ENCODE measurements at regions not wholly inside any gene's neighbourhood (a gene's known extent, or its start where the extent isn't known, plus 50 kb on each side); places are given as distances from the start of the nearest gene placed in this dataset.
"Not testable (repeated sequence)": the region's sequence is repeated elsewhere in the genome, so short reads cannot be mapped to it uniquely, and the experiment has no call there.

DNA sequence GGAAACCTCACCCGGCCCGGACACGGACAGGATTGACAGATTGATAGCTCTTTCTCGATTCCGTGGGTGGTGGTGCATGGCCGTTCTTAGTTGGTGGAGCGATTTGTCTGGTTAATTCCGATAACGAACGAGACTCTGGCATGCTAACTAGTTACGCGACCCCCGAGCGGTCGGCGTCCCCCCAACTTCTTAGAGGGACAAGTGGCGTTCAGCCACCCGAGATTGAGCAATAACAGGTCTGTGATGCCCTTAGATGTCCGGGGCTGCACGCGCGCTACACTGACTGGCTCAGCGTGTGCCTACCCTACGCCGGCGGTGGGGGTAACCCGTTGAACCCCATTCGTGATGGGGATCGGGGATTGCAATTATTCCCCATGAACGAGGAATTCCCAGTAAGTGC, 2266.3 kb upstream of the TPTE start:
- not testable (repeated sequence) for TF ChIP-seq POLR2A (IDR thresholded peaks at IDR 0.05)
- TF ChIP-seq, protein P1, sequence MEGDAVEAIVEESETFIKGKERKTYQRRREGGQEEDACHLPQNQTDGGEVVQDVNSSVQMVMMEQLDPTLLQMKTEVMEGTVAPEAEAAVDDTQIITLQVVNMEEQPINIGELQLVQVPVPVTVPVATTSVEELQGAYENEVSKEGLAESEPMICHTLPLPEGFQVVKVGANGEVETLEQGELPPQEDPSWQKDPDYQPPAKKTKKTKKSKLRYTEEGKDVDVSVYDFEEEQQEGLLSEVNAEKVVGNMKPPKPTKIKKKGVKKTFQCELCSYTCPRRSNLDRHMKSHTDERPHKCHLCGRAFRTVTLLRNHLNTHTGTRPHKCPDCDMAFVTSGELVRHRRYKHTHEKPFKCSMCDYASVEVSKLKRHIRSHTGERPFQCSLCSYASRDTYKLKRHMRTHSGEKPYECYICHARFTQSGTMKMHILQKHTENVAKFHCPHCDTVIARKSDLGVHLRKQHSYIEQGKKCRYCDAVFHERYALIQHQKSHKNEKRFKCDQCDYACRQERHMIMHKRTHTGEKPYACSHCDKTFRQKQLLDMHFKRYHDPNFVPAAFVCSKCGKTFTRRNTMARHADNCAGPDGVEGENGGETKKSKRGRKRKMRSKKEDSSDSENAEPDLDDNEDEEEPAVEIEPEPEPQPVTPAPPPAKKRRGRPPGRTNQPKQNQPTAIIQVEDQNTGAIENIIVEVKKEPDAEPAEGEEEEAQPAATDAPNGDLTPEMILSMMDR (IDR thresholded peaks at IDR 0.05), result not testable (repeated sequence)
